HG03175 (cell line): ENCODE measurements at regions not wholly inside any gene's neighbourhood (a gene's known extent, or its start where the extent isn't known, plus 50 kb on each side); places are given as distances from the start of the nearest gene placed in this dataset.
A peak's percentile ranks its signal among the peaks of the same experiment; 100 is the strongest.
"Not testable (repeated sequence)": the region's sequence is repeated elsewhere in the genome, so short reads cannot be mapped to it uniquely, and the experiment has no call there.

Source experiments
- ATAC-seq: cut with Tn5 transposase; IDR thresholded peaks from one replicate; pipeline ENCODE4 v1.9.1; 2021; ENCODE audit warnings: mild to moderate bottlenecking, moderate library complexity; ENCODE audit not compliant: unreplicated experiment

- peak; percentile 71 for ATAC-seq
These were observed 291.7 kb upstream of the KYNU start for GRCh38 chr2:142585785-142586184.

- no peak for ATAC-seq
These were observed 295.1 kb upstream of the KYNU start for GRCh38 chr2:142582317-142582716.

GRCh38 chr2:142581491-142581890 is 296.0 kb upstream of the KYNU start:
- no peak for ATAC-seq

GRCh38 chr2:142580691-142581090 is 296.8 kb upstream of the KYNU start:
- ATAC-seq = no peak

GRCh38 chr2:142575561-142575960 is 301.9 kb upstream of the KYNU start:
- ATAC-seq = no peak

GRCh38 chr2:142574388-142574787 is 303.1 kb upstream of the KYNU start:
- no peak for ATAC-seq

- ATAC-seq = no peak
These were observed 304.9 kb upstream of the KYNU start for GRCh38 chr2:142572346-142573132.

GRCh38 chr2:142571934-142572333 is 305.5 kb upstream of the KYNU start:
- no peak for ATAC-seq

- ATAC-seq = no peak
These were observed 314.6 kb upstream of the KYNU start for GRCh38 chr2:142562900-142563299.

- no peak for ATAC-seq
These were observed 315.8 kb upstream of the KYNU start for GRCh38 chr2:142561656-142562055.

- no peak for ATAC-seq
These were observed 320.1 kb upstream of the KYNU start for GRCh38 chr2:142557391-142557790.

GRCh38 chr2:142545999-142546398 is 331.5 kb upstream of the KYNU start:
- not testable (repeated sequence) for ATAC-seq

GRCh38 chr2:142545036-142545435 is 332.4 kb upstream of the KYNU start:
- no peak for ATAC-seq

- no peak for ATAC-seq
These were observed 333.3 kb upstream of the KYNU start for GRCh38 chr2:142544173-142544572.

GRCh38 chr2:142542431-142542910 is 335.0 kb upstream of the KYNU start:
- no peak for ATAC-seq

- no peak for ATAC-seq
These were observed 340.5 kb upstream of the KYNU start for GRCh38 chr2:142536966-142537365.

GRCh38 chr2:142536492-142536891 is 341.0 kb upstream of the KYNU start:
- no peak for ATAC-seq

GRCh38 chr2:142535311-142535710 is 342.2 kb upstream of the KYNU start:
- ATAC-seq = no peak

- ATAC-seq = no peak
These were observed 344.3 kb upstream of the KYNU start for GRCh38 chr2:142533177-142533576.

- no peak for ATAC-seq
These were observed 346.1 kb upstream of the KYNU start for GRCh38 chr2:142531377-142531776.

GRCh38 chr2:142525720-142526119 is 351.7 kb upstream of the KYNU start:
- no peak for ATAC-seq

- ATAC-seq = no peak
These were observed 356.0 kb upstream of the KYNU start for GRCh38 chr2:142521492-142521891.

- no peak for ATAC-seq
These were observed 362.0 kb upstream of the KYNU start for GRCh38 chr2:142515493-142515892.
